CD4-positive, alpha-beta T cell treated with Interleukin-21 for 1 hour (primary cell): ENCODE measurements at regions not wholly inside any gene's neighbourhood (a gene's known extent, or its start where the extent isn't known, plus 50 kb on each side); places are given as distances from the start of the nearest gene placed in this dataset.

ENCODE experiments used
- DNase-seq: peaks from one replicate; pipeline ENCODE4 v3.0.0-alpha.2; 2020

DNA sequence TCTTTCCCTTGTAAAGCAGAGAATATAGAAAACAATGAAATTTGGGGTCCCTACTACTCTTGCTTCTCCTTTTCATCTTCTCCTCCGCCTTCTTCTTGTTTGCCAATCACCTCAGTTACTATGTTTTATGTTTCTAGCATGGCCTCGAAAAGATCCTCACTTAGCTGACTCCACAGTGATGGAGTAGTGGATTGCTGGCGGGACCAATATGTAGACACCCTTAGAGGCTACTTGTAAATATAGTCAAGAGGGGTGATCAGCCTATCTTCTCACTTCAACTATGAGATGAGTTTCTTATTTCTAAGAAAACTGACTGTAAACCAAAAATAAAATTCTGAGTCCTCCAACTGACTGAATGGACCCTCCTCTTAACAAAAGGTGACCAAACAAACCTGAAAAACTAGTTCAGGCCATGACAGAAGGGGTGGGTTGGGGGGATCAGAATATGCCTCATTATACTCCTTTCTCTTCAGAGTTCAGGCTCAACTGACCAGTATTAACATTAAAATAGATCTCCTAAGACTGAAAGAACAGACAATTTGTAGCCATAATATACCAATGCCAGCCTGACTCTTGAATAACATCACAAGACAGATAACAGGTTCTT lies 829.0 kb downstream of the TLE4 start:
- DNase-seq, result no peak

DNA sequence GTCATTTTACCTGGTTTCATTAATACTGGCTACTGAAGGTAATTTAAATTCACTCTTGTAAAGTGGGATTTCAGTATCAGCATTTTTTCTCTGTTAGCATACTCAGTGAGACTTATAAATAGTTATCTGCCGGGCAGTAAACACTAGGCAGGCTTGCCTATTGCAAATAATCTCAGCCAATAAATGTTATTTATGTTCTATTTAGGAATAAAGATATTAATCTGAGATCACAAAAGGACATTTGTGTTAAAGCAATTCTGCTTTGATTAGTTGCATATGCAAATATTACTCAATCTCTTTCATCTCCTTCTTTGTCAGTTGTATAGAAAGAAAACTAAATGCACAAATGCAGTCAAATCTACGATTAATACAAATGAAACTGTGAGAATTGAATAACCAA lies 827.8 kb downstream of the TLE4 start:
- no peak for DNase-seq

DNA sequence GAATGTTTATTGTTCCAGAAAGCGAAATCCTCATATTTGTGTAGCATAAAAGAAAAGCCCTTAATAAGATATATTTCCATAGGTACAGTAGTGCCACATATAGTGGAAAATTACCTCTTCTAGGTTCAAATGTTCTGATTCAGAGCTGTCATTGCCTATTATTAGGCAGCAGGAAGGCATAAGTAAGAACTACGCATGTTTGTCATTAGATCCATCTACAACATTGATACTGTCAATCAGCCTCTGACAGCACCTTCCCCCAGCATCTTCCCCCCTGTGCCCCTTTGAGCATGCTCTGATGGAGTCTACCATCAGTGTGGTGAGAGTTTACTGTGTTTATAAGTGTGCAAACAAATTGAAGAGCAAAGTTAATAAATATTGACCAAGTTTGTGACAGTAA lies 816.1 kb downstream of the TLE4 start:
- no peak for DNase-seq

DNA sequence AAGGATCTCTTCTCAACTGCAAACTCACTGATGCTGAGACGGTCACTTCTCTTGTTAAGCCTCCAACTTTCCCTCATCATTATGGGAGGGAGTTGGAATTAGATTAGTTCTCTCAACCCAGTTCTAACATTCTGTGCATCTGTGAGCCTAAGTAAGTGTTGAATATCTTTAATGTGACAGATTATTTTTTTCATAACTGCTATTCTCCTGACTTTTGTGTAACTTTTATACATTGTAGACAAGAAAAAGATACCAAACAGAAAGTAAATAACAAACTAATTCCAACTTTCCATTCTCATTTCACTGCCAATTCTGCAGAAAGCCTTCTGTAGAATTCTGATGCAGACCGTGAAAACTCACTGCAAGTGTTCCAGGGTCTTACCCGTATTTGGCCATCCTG lies 813.5 kb downstream of the TLE4 start:
- no peak for DNase-seq

DNA sequence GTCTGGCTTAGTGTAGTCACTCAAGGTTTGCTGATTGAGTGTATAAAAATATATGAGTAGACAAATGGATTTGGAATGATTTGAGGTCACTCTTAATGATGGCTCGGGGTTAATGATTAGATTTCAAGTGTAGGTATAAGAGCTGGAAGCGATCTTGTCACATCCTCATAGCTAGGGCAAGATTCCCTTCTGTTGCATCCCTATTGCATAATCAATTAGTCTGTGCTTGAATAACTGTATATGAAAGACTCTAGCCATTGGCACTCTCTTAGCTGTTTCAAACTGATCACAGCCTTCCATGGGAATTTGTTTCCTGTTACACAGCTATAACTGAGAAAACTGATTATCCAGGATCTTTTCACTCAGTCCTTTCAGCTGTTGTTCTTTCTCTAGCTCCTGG lies 811.6 kb downstream of the TLE4 start:
- DNase-seq, result no peak

DNA sequence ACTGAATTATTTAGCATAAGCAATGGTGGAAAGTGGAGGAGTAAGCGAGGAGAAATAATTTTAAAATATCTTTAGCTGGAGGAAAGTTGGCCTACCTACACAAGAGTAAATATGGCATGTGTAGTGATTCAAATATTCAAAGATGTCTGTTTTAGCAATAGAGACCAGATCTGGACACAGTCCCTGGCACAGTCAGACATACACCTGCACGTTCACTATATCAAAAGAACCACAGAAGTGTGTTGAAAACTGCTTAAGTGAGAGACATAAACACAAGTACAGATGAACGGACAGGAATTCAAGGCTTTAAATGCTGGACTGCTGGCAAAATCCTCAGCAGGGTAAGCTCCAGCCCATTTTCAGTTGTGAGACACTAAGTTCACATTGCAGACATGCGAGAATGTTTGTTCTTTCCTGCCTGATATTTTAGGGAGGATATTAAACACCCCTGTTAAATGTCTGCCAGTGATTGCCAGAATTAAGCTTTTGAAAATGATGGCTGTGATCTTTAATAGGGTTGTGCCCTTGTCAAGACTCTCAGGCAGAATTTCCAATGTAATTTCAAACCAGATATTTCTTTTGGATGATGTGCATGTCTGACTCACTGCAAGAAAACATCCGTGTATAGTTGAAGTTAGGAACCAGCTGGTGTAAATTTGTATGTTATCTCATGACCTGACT lies 810.6 kb downstream of the TLE4 start:
- no peak for DNase-seq

DNA sequence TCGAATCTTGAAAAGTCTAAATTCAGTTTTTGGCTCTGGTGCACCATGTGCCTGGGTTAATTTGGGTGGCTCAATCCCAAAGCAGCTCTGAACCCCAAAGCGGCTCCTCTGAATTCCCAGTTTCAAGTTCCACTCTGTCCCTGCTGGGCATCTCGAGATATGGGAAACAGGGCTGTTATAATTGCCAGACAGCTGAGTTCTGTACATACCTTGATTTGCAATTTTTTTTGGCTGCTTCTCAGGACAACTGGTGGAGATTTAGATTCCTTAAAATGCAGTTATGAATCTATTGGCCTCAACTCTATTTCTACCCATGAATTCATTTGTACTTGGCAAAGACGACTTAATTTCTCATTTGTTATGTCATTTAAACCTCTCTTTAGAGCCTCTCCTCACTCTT lies 808.5 kb downstream of the TLE4 start:
- DNase-seq, result no peak

DNA sequence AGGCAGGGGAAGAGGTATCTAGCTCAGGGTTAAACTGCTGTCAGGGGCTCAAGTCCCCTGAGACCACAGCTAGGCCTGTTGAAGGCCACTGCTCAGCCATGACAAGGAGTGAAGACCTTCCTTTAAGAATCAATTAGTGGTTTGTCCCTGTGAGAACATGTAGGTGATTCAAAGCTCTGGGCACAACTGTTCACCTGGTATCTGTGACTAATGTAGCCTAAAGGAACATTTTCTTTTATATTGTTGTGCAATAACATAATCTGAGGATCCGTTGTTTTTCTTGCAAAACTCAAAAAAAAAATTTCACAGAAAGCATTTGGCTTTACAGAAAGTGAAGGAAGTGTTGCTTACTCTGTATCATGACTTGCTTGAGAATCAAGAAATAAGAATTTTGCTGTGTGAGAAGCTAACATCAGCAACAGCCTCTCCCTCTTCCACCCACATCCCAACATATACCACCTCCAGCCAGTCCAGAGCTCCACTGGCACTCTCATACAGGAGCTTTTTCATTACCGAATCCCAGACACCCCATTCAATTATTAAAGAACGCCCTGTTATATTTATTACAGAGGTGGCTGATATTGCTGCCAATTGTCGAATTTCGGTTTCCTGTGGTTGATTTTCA lies 807.0 kb downstream of the TLE4 start:
- DNase-seq, result no peak

DNA sequence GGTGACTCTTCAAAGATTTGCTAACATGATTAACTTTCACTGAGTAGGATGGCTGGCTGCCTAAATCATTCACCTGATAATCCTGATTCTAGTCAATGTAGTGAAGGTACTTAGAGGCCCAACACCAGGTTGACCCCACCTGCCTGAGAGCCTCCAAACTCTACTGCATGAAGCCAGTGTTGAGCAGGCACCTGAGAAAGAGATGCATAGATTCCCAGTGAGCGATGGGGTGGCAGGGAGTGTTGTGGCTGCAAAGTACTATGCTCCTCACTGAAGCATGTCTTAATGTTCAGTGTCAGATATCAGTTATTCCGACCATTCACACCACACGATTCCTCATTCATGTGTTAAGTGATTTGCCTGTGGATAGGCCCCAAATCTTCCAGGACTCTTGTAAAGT lies 804.4 kb downstream of the TLE4 start:
- DNase-seq, result no peak

DNA sequence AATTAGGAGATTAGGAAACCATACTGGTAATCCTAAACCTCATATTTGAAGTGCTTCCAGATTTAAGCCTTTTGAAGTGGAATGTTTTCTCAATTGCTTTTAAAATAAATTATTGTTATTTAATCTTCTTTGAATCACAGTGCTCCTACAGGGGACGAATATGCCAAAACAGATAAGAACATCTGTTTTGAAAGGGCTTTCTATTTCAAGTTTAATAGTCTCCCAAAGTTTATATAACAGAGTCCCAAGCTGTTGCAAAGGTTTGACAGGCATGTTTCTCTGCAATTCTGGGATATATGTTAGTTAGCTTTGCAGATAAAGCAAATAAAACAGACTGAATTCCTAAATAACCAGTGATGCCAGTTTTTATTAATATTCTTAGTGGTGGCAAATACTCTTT lies 803.7 kb downstream of the TLE4 start:
- DNase-seq, result no peak

DNA sequence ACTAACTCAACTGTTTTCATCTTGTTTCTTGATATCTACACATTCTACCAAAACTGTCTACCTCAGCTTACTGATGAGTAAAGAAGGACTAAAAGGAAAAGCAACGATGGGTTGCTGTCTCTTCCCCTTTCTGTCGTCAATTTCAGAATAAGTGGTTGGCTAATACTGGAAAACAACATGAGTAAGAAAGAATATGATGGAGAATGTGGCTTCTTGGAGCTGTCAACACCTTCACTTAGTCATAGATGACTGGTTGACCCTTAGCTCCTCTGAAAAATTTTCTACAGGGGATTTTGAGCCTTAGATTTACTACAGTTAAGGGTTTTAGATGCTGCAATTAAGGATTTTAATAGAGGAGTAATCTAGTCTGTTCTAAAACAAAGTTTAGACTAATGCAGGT lies 797.9 kb downstream of the TLE4 start:
- no peak for DNase-seq

DNA sequence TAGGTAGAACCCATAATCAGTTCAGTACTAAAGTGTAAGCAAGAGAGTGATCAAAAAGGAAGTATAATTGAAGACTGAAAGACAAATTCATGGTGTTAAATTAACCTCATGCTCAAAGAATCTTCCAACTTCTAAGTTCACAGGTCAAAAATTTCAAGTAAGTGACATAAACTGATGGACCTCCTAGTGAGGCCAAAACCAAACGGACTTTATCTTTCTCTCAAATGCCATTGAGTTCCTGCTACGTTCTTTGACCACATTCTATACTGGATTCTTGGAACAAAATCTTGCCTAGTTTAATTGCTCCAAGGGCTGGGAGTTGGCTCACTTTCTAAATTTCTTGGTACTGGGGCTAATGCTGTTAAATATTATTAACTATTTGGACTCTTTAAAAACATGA lies 794.9 kb downstream of the TLE4 start:
- DNase-seq, result no peak

DNA sequence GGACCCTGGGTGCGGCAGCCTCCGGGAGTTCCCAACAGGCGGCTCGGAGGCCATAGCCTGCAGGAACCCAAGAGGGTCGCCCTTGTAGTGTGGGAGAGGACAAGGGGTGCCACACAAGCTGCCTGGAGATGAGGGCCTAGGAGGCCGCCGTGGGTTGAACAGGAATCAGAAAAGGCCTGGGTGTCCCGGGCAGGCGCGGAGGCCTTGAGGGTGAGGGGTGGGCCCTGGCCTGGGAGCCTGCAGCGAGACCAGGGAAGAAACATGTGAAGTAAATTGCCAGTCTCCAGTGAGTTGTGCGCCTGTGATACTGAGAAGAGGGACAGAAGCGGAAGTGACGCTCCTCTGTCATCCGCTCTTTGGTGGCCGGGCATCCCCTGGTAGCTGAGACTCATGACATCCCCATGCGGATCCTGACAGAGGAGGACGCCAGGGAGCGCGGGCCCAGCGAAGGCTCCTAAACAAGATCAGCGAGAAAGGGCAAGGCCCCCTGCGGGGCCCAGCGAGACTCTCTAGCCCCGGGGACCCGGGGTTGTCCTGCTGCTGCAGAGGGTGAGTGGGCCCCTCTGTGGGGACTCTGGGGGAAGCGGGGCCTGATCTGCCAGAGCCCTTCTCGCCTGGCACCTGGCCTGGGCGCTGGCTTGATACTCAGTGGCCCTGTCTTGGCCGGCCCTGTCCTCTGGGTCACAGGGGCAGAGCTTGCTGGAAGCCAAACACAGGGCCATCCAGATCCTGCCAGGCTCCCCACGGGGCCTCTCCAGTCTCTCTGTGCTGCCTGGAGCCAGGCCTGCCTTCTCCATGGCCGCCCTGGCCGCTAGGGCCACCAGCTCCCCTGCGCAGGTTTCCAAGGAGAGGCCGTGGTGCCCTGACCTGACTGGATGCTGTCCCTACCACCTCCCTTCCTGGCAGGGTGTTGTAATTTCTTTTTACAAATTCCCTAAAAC lies 788.4 kb downstream of the TLE4 start:
- DNase-seq, result no peak

DNA sequence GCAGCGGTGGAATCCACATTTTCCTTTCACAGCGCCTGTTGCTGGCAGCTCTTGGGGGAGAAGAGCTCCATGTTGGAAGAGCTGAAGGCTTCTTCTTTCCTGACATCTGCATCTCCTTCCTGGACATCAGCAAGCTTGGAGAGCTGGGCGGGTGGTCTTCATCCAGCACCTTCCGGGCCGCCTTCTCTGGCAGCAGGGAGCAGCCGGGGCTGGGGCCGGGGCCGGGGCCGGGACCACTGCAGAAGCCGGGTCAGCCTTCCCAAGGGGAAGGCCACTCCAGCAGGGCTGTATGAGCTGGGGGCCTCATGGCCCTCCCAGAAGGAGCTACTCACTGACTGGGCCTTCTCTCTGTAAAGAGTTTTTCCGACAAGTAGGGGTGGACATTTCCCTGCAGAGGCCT lies 787.5 kb downstream of the TLE4 start:
- no peak for DNase-seq

DNA sequence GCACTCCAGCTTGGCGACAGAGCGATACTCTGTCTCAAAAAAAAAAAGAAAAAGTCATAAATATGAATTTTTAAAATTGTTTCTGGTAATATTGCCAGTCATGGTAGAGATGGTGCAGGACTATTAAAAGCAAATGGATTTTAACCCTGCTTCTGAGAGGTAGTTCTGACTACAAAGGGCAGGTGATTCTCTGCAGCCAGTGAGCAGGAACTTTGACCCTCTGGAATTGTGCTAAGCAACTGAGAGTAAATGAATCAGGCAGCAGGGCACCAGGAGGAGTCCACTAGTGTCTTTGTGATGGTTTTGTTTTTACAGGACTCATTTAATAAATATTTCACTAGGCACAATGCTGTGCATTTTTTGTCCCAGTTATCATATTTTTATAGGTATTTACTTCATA lies 781.2 kb downstream of the TLE4 start:
- DNase-seq, result no peak

DNA sequence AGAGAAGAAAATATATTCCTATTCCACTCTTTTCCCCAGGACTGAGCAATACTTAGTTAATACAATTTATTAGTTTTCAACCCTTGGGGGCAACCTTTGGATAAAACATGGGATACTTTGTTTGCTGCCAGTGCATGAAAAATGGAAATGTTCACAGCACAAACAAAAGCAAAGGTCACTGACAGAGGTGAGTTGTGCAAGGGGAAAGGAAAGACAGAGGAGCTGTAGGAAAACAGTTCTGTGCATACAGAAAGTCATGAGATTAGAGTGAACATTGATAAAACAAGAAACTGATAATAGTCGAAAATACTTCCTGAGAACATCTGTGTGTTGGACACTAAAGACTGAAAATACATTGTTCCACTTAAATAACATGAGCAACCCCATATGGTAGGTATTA lies 779.8 kb downstream of the TLE4 start:
- DNase-seq, result no peak

DNA sequence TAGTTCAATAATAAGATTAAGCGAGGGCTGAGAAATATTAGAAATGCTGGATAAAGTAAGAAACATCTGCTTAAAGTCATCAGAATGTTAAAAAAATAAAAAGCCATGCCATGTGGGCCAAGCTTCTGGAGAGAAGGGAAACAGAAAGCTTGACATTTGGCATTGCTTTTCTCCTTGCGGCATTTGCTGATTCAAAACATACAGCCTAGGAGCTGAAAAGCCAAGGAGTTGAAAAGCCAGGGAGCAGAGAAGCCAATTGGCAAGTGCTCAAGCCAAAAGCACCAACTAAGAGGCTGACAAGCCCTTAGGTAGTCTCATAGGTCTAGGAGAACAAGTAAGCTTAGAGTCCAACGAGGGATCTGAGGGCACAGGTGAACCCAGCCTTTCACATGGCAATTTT lies 754.3 kb downstream of the TLE4 start:
- DNase-seq, result no peak

DNA sequence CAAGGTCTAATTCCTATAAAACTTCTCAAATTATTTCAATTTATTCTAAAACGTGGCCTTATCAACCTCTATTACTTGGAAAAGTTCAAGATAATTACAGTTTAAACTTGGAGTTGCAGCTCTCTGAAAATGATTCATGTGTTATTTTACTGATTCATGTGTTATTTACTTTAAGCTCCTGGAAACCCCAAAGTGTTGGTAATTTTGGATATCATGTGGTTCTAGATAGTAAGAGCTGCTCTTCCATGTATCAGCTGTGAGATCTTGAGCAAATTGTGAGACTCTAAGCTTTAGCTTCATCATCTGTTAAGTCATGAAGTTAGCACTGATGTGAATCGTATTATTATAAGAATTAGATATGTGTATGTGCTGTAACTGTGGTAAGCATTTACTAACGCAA lies 749.2 kb downstream of the TLE4 start:
- no peak for DNase-seq

DNA sequence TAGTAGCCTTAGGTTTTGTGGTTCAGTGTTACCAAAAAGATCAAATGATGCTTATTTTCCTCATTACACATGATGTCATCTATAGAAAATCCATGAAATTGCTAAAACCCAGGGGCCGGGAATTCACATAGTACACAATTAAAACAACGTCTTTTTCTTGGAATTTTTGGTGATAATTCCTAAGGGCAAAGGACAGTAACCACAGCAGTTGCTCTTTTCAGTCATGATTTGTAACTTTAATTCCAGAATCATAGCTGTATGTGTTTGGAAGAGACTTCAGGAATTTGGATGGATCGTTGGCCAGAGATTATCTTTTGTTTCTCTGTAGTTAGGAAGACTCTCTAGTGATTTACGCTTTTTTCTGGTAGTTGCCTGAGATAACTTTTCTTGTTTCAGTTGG lies 748.7 kb downstream of the TLE4 start:
- no peak for DNase-seq

DNA sequence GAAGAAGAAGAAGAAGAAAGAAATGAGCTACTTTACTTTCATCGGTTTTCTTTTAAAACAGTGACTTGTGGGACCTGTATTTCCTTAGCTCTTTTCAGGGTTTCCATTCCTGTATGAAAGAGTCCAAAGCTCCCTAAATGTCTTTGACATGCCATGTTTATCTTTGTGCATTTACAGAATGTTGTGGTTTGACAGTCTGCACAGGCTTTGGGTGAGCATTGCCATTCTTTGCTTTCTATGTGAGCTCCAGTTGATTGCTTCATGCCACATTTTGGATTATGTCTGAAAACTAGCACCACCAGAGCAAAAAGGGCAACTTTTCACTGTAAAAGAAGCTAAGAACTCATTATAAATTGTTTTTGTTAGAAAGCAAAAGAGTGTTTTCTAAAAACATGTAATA lies 733.4 kb downstream of the TLE4 start:
- no peak for DNase-seq

DNA sequence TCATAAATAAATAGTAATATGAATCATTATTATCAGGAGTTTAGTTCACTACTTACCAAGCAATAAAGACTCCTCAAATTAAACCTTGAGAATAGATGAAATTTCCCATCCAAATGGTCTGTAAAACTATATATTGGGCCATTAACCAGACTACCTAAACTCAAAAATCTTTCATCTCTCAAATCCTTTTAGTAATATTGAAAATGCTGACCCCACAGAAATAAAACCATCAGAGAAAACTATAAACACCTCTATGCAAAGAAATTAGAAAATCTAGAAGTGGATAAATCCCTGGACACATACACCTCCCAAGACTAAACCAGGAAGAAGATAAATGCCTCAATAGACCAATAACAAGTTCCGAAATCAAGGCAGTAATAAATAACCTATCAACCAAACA lies 723.2 kb downstream of the TLE4 start:
- no peak for DNase-seq

DNA sequence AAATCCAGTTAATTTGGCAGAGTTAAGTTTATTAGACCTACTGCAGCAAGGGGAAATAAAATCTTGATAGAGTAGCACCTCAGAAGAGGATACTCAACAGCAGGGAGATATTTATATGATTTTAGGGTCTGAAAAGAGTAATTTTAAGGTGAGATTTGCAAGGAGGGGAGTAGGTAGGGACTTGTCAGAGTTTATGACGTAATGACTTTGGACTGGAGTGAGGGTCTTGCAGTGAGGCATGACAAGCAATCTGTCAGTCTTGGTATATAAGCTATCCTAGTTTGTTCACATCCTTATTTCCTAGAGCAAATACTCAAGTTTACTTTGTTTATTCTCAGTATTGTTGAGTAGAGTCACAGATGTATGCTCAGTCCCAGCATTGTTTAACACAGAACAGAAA lies 722.6 kb downstream of the TLE4 start:
- no peak for DNase-seq

DNA sequence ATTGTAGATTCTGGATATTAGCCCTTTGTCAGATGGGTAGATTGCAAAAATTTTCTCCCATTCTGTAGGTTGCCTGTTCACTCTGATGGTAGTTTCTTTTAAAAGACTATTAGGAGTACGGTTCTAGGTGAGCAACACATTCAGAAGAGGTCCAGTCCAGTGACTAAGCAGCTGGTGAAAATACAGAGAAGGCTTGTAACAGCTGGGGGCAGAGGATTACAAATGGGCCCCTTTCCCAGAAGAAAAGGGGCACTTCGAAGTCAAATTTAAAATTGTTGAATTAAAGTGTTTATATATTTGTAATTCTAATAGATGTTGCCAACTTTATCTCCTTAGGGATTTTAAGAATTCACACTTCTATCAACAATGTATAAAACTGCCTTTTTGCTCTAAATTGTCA lies 720.5 kb downstream of the TLE4 start:
- DNase-seq, result no peak

DNA sequence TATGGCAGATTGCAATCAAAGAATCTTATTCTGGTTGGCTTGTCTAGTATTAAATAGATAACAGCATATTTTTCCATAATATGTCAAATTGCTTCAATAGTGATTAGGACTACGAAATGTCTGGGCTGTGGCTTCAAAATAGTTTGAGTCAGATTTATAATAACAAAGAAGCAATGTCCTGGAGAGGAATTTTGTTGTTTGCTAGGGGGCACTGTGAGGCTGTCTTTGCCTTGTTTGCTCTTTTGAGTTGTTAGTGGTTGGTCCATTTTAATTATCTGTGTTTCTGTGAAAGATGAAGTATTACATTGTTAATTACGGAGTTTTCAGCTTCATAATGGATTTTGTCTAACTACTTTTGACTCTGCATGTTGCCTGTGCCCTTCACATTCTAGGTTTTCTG lies 713.6 kb downstream of the TLE4 start:
- no peak for DNase-seq
